Activated T-cell treated with anti-CD3 and anti-CD28 coated beads, Interleukin-2, amount 50 U/mL, for 72 hours (primary cell): ENCODE measurements at regions not wholly inside any gene's neighbourhood (a gene's known extent, or its start where the extent isn't known, plus 50 kb on each side); places are given as distances from the start of the nearest gene placed in this dataset.

ENCODE experiments used
- ATAC-seq, 2 donors: fragments of 150-1000 bp; cut with Tn5 transposase; replicated peaks in 1 of 2; 2 replicates each; pipeline ENCODE4 v1.10.0; 2021; ENCODE audit warnings: moderate library complexity in 2 of 2, mild to moderate bottlenecking in 1 of 2
- DNase-seq, 2 donors: peaks; one replicate each; pipeline ENCODE4 v3.0.0; 2021 to 2022; ENCODE audit warnings: mixed read lengths in 1 of 2
- H3K27ac Mint-ChIP-seq: one replicate; pipeline ENCODE4 v1.8.0; 2022; ENCODE audit warnings: mild to moderate bottlenecking, moderate library complexity, mixed read lengths
- H3K27me3 Mint-ChIP-seq: one replicate; pipeline ENCODE4 v1.8.0; 2022; ENCODE audit warnings: low read depth, mixed read lengths
- H3K36me3 Mint-ChIP-seq, 2 donors: one replicate each; pipeline ENCODE4 v1.8.0; 2022; ENCODE audit warnings: mixed read lengths in 2 of 2, mild to moderate bottlenecking in 1 of 2; ENCODE audit not compliant: insufficient read depth in 2 of 2
- H3K4me1 Mint-ChIP-seq: one replicate; pipeline ENCODE4 v1.8.0; 2022; ENCODE audit warnings: low read depth, mixed read lengths
- H3K4me3 Mint-ChIP-seq, 2 donors: one replicate each; pipeline ENCODE4 v1.8.0; 2022; ENCODE audit warnings: mild to moderate bottlenecking in 2 of 2, mixed read lengths in 2 of 2, moderate library complexity in 2 of 2
- H3K9me3 Mint-ChIP-seq, 2 donors: one replicate each; pipeline ENCODE4 v1.8.0; 2022; ENCODE audit warnings: mixed read lengths in 2 of 2

DNA sequence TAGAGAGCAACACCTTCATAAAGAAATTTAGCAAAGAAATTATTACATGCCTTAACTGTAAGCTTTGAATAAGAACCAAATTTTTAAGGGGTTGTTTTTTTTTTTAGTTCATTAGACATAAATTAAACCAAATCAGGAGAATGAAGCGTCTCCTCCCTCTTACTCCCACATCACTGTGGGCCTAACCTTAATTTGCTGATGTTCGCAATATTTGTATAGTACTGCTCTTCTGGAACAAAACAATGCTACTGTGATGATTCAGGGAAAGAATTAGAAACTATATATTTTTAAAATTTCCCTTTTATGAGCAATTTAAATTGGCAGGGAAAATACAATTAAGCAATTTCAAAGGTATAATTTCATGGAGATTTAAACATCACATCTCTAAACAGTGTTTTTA, 275.0 kb upstream of the C9orf72 start:
- no peaks in the 10 kb centered on the region for H3K4me1 Mint-ChIP-seq
- no peaks in the 10 kb centered on the region for H3K36me3 Mint-ChIP-seq
- H3K27me3 Mint-ChIP-seq = peaks cover 7% of the 10 kb centered on the region
- no peak overlapping the region for H3K4me3 Mint-ChIP-seq
- H3K27ac Mint-ChIP-seq = no peak overlapping the region
- no peak for ATAC-seq
- no peak for DNase-seq
- no peaks in the 10 kb centered on the region for H3K9me3 Mint-ChIP-seq

DNA sequence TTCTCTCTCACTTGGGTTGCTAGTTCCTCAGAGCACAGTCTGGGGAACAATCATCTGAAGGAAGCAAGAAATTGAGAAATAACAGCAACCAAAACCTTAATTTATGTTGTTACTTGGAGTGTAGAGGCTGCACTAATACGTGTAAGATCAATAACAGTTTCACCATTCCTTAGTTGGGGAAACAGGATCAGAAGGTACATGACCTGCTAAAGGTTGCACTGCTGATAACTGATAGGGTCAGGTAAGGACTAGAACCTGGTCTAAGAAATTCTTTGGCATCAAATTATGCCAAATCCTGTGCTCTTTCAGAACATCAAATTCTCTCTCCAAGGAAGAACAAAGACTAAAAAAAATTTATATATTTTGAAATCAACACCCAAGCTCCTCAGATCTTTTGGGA, 278.6 kb upstream of the C9orf72 start:
- DNase-seq (no peak), ATAC-seq (no peak)
- Mint-ChIP-seq H3K9me3 (no peaks in the 10 kb centered on the region), H3K4me1 (no peaks in the 10 kb centered on the region), H3K27me3 (no peaks in the 10 kb centered on the region), H3K4me3 (no peak overlapping the region), H3K36me3 (no peaks in the 10 kb centered on the region), H3K27ac (no peak overlapping the region)

DNA sequence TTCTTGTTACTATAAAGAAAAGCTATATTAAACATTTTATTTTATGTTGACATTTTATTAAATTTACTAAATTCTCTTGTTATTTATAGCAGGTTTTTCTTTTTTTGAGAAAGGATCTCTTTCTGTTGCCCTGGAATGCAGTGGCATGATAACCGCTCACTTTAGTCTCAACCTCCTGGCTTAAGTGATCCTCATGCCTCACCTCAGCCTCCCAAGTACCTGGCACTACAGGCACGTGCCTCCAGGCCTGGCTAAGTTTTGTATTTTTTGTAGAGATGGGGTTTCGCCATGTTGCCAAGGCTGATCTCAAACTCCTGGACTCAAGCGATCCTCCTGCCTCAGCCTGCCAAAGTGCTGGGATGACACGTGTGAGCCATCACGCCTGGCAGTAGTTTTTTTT, 280.2 kb upstream of the C9orf72 start:
- Mint-ChIP-seq H3K36me3 (no peaks in the 10 kb centered on the region), H3K27ac (no peak overlapping the region), H3K4me1 (no peaks in the 10 kb centered on the region), H3K9me3 (no peaks in the 10 kb centered on the region), H3K4me3 (no peak overlapping the region), H3K27me3 (no peaks in the 10 kb centered on the region)
- DNase-seq = no peak
- ATAC-seq = no peak

DNA sequence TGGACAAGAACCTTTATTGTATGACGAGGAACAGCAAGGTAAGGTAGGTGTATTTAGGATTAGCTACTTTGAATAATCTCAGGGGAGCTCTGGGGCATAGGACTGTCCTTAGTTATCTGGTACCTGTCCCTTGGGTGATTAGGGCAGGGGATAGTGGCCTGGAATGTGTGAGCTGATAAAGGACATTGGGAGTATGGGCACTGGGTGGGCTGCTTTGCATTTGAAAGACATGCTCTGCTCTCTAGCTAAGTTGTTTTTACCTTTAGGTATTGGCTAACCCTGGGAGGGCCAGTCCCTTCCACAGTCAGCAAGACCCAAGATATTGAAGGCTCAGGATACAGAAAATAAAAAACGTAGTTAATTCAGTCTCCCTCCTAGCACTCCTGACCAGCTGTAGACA, 282.8 kb upstream of the C9orf72 start:
- DNase-seq (no peak), ATAC-seq (no peak)
- Mint-ChIP-seq H3K4me1 (no peaks in the 10 kb centered on the region), H3K9me3 (peaks cover 0 to 2% of the 10 kb centered on the region in 2 donors), H3K4me3 (no peak overlapping the region), H3K27ac (no peak overlapping the region), H3K27me3 (peaks cover 10% of the 10 kb centered on the region), H3K36me3 (no peaks in the 10 kb centered on the region)

DNA sequence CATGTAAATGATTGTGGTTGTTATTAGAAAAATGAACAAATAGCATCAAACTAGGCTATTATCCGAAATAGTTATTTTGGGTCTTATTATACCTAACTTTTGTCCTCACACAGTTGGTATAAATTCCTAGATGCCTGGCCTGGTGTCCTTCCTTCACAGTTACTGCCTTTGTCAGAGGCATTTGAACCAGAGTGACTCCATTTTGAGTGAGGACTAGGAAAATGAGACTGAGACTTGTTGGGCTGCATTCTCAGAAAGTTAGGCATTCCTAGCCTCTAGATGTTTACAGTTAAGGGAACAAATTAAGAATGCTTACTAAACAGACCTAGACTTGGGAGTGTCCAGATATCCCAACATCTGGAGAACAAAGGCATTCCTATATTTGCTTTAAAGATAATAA, 283.5 kb upstream of the C9orf72 start:
- no peak for ATAC-seq
- Mint-ChIP-seq H3K27ac (no peak overlapping the region), H3K9me3 (peaks cover 0 to 2% of the 10 kb centered on the region in 2 donors), H3K27me3 (peaks cover 10% of the 10 kb centered on the region), H3K36me3 (no peaks in the 10 kb centered on the region), H3K4me1 (no peaks in the 10 kb centered on the region), H3K4me3 (no peak overlapping the region)
- DNase-seq = no peak

DNA sequence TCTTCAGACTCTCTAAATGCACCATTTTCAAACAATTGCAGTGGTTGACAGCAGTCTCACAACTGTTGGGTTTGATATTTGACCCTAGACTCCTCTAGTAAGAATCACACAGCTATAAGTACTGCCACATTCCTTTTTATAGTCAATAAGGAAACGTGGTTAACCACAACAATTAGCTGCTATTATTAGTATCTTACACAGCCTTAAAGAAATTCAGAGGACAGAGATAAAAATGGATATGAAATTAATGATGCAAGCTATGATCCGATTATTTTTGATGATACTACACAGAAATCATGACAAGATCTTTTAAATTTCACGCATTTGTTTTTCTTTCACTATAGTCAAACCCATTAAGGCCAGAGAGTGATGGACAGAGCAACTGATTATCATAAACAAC, 288.6 kb upstream of the C9orf72 start:
- Mint-ChIP-seq H3K27ac (no peak overlapping the region), H3K36me3 (no peaks in the 10 kb centered on the region), H3K4me3 (no peak overlapping the region), H3K9me3 (peaks cover 0 to 2% of the 10 kb centered on the region in 2 donors), H3K27me3 (peaks cover 10% of the 10 kb centered on the region), H3K4me1 (no peaks in the 10 kb centered on the region)
- ATAC-seq (no peak), DNase-seq (no peak)

DNA sequence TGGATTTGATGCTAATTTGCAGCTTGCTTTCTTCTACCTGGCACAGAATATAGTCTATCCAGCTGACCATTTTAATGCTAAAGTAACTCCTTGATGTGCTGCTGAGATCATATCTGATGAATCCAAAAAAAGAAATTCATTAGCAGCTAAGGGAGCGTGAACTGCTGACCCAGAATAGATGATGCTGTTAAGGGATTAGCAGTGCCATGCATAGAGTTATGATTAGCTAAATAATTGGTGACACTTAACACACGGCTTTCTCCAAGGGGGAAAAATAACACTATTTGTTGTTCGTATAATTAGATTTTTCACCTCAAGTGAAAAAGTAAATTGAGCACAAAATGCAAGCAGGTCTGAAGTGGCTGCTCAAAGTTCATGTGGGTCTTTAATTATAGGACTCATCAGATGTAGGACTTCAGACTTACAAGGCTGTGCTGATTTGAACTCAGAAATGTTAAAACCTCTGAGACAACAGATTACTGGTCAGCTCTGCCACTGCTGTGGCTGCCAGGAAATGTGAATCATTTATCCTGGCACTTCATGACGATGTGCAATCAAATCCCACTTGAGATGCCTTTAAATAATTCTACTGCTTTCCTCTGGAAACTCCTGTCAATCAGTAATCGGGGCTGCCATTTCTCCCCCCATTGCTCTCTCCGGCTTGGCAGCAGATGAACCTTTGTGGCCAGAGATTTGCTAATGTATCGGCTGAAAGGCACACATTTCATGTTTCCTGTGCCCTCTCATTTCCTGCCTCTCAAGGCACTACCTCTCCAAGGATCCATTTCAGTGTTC, 291.6 kb upstream of the C9orf72 start:
- DNase-seq = no peak
- peaks cover 0 to 6% of the 10 kb centered on the region in 2 donors for H3K9me3 Mint-ChIP-seq
- no peak overlapping the region for H3K4me3 Mint-ChIP-seq
- no peaks in the 10 kb centered on the region for H3K36me3 Mint-ChIP-seq
- no peak overlapping the region for H3K27ac Mint-ChIP-seq
- H3K27me3 Mint-ChIP-seq = peaks cover 18% of the 10 kb centered on the region
- ATAC-seq = no peak
- H3K4me1 Mint-ChIP-seq = no peaks in the 10 kb centered on the region

DNA sequence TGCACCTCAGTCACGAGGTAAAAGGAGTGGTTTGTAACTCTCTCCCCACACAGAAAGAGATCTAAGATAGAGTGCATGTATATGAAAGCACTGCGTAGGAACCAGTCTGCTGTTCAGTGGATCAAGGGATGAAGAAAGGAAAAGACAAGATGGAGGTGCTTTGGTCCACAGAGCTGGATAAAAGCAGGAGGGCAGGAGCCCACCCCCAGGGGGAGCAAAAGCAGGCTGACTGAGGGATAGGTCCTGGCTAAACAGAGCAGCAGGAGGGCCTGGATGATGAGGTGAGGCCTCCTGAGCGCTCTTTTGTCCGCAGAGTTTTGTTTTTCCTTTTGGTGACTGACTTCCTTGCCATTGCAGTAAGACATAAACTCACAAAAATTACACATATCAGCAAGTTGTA, 293.5 kb upstream of the C9orf72 start:
- DNase-seq (no peak), ATAC-seq (no peak)
- Mint-ChIP-seq H3K9me3 (peaks cover 0 to 4% of the 10 kb centered on the region in 2 donors), H3K36me3 (no peaks in the 10 kb centered on the region), H3K4me3 (no peak overlapping the region), H3K27me3 (peaks cover 9% of the 10 kb centered on the region), H3K4me1 (no peaks in the 10 kb centered on the region), H3K27ac (no peak overlapping the region)

DNA sequence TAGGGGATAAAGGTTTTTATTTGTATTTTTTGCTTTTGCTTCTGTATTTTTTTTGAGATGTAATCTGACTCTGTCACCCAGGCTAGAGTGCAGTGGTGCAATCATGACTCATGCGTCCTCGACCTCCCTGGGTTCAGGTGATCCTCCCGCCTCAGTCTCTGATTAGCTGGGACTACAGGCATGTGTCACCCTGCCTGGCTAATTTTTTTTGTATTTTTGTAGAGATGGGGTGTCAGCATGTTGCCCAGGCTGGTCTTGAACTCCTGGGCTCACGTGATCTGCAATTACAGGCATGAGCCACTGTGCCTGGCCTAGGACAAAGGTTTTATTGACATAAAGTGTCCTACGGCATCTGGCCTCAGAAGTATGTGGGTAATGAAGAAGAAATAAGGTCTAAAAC, 297.1 kb upstream of the C9orf72 start:
- no peaks in the 10 kb centered on the region for H3K36me3 Mint-ChIP-seq
- no peak for DNase-seq
- H3K9me3 Mint-ChIP-seq = peaks cover 0 to 4% of the 10 kb centered on the region in 2 donors
- ATAC-seq = no peak
- H3K4me3 Mint-ChIP-seq = no peak overlapping the region
- peaks cover 9% of the 10 kb centered on the region for H3K27me3 Mint-ChIP-seq
- H3K27ac Mint-ChIP-seq = no peak overlapping the region
- no peaks in the 10 kb centered on the region for H3K4me1 Mint-ChIP-seq

DNA sequence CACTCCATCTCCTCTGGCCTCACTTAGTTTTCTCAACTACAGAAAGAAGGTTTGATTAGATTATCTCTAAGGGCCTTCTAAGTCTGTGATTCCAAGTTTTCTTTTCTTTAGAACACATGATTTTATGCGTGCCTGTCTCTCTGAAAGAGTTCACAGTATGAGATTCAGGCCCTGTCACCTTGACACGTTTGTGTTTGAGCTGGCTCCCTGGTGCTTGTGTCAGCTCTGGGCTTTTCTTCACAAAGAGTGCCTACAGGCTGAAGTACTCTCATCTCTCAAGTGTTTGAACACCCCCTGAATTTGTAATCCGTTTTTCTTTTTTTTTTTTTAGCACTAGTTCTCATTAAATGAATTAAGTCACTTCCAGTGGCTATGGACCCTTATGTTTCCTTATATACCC, 306.9 kb upstream of the C9orf72 start:
- Mint-ChIP-seq H3K27ac (no peak overlapping the region), H3K9me3 (peaks cover 1 to 3% of the 10 kb centered on the region in 2 donors), H3K4me1 (no peaks in the 10 kb centered on the region), H3K27me3 (no peaks in the 10 kb centered on the region), H3K36me3 (peaks cover 0 to 3% of the 10 kb centered on the region in 2 donors), H3K4me3 (no peak overlapping the region)
- DNase-seq (no peak), ATAC-seq (no peak)

DNA sequence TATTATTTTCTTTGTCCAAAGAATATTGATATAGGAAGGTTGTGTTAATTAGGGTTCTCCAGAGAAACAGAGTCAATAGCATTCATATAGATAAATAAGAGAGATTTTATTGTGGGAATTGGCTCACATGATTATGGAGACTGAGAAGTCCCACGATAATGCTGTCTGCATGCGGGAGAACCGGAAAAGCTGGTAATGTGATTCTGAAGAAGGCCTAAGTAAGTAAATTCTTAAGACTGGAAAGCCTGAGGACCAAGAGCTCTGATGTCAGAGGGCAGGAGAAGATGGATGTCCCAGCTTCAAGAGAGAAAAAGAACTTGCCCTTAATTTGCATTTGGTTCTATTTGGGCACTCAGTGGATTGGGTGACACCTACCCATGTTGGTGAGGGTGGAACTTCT, 307.4 kb upstream of the C9orf72 start:
- peaks cover 0 to 3% of the 10 kb centered on the region in 2 donors for H3K36me3 Mint-ChIP-seq
- no peak overlapping the region for H3K4me3 Mint-ChIP-seq
- DNase-seq = no peak
- ATAC-seq = no peak
- no peaks in the 10 kb centered on the region for H3K27me3 Mint-ChIP-seq
- H3K9me3 Mint-ChIP-seq = peaks cover 1 to 3% of the 10 kb centered on the region in 2 donors
- no peak overlapping the region for H3K27ac Mint-ChIP-seq
- no peaks in the 10 kb centered on the region for H3K4me1 Mint-ChIP-seq

DNA sequence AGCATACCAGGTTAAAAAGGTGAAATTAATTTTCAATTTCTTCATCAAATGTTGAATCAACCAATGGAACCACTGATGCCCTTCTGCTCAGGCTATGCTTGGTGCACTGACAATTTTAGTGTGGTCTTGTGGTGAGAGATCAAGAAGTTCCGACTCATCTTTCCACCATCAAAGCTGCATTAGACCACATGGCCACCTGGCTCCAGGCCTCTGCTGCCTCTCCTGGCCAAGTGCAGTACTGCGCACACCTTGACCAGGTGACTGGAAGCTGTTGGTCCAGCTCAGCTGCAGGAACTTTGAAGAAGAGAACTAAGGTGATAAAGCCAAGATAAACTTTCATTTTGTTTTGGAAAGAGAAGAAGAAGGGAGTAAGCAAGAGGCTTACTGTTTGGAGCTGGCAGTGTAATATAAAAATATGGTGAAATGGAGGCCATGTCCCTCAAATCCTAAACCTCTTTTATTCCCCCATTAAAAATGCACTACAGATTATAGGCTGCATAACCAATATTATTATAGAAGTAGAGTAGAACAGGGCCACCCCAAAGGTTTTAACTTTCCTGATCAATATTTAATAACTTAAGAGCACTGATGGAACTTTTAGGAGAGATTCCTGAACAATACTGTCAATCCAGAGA, 315.5 kb upstream of the C9orf72 start:
- H3K27me3 Mint-ChIP-seq = peaks cover 5% of the 10 kb centered on the region
- H3K36me3 Mint-ChIP-seq = no peaks in the 10 kb centered on the region
- no peaks in the 10 kb centered on the region for H3K4me1 Mint-ChIP-seq
- no peak overlapping the region for H3K4me3 Mint-ChIP-seq
- DNase-seq (peak; percentile 54 to 60), ATAC-seq (peak; percentile 32 to 44)
- H3K9me3 Mint-ChIP-seq = peaks cover 1 to 2% of the 10 kb centered on the region in 2 donors
- H3K27ac Mint-ChIP-seq = no peak overlapping the region

DNA sequence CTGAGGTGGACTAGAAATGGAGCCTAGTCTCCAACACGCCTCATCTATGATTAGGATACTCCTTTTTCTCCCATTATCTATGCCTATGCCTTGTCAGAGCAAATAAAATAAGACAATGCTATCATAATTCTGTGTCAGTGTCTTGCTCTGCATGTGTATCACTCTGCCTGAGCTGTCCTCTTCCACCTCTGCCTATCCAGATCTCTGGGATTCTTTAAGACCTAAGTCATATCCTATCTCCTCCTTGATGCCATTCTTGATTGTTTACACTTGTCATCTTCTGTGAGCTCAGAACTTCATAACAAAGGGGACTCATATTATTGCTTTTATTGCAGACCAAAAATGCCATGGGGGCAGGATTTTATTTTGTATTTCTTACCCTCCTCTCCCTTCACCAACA, 351.2 kb upstream of the C9orf72 start:
- DNase-seq = no peak
- Mint-ChIP-seq H3K4me1 (no peaks in the 10 kb centered on the region), H3K36me3 (no peaks in the 10 kb centered on the region)

DNA sequence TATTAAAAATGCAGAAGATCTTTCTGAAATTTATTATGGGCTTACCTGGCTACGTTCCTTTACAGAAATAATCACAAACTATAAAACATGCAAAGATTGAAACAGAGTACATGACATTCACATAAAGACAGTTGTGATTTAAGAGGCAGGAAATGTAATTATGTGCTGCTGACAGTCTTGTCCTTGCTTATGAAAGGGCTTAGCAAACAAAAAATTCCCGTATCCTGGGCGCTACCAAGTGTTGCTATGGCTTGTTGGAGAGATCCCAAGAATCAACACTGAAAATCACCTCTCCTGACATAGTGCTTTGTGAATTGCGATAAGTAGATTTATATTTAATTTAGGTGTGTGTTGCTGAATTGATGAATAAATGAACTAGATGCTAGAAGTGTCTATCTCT, 352.5 kb upstream of the C9orf72 start:
- no peaks in the 10 kb centered on the region for H3K9me3 Mint-ChIP-seq
- ATAC-seq (no peak), DNase-seq (no peak)
- H3K4me3 Mint-ChIP-seq = no peak overlapping the region
- no peaks in the 10 kb centered on the region for H3K27me3 Mint-ChIP-seq
- H3K36me3 Mint-ChIP-seq = no peaks in the 10 kb centered on the region
- no peak overlapping the region for H3K27ac Mint-ChIP-seq
- no peaks in the 10 kb centered on the region for H3K4me1 Mint-ChIP-seq

More for the DNA sequence above, 351.2 kb upstream of the C9orf72 start:
- Mint-ChIP-seq H3K9me3 (no peaks in the 10 kb centered on the region), H3K27ac (no peak overlapping the region), H3K27me3 (no peaks in the 10 kb centered on the region), H3K4me3 (no peak overlapping the region)
- no peak for ATAC-seq
